OCI-LY7 (cell line): ENCODE measurements at regions not wholly inside any gene's neighbourhood (a gene's known extent, or its start where the extent isn't known, plus 50 kb on each side); places are given as distances from the start of the nearest gene placed in this dataset.

Experiments used
- BruUV-seq: library from RNA; stranded (reverse); fragments of 400-500 nt; replicated peaks from 2 replicates; lab custom pipeline; 2021; lab: Mats Ljungman, UMichigan
- CTCF ChIA-PET: fragments of 300-600 bp; sonication (Branson Sonifier 250); formaldehyde crosslinking; loops from one replicate; lab custom pipeline; 2022; ENCODE audit warnings: antibody characterized with exemption; ENCODE audit not compliant: unreplicated experiment; lab: Charles Lee
- POLR2A ChIA-PET: fragments of 300-600 bp; sonication (Branson Sonifier 250); formaldehyde crosslinking; loops from one replicate; lab custom pipeline; 2022; ENCODE audit warnings: antibody characterized with exemption; lab: Charles Lee
- DNase-seq: peaks from one replicate; pipeline ENCODE4 v3.0.0-alpha.2; 2015; ENCODE audit warnings: low spot score
- H2AFZ ChIP-seq: fragments of 200-600 bp; sonication (generic), shearing (Covaris generic); 2 replicates; pipeline ENCODE4 v1.6.1; 2014; ENCODE audit warnings: mild to moderate bottlenecking, antibody characterized with exemption, low read length, moderate library complexity
- H3K27ac ChIP-seq: fragments of 200-600 bp; sonication (generic); 2 replicates; pipeline ENCODE4 v1.5.1; 2014; ENCODE audit warnings: mixed run types, low read depth, mild to moderate bottlenecking, moderate library complexity, low read length, inconsistent platforms; ENCODE audit not compliant: poor library complexity, severe bottlenecking
- H3K36me3 ChIP-seq: fragments of 200-600 bp; sonication (generic); 2 replicates; pipeline ENCODE4 v1.6.1; 2014; ENCODE audit warnings: mild to moderate bottlenecking, antibody characterized with exemption, low read length, moderate library complexity, mixed read lengths; ENCODE audit not compliant: insufficient read depth
- H3K4me1 ChIP-seq: fragments of 200-600 bp; sonication (generic); 2 replicates; pipeline ENCODE4 v1.5.1; 2014; ENCODE audit warnings: mild to moderate bottlenecking, low read length; ENCODE audit not compliant: insufficient read depth, poor library complexity, severe bottlenecking
- H3K4me2 ChIP-seq: fragments of 200-600 bp; sonication (generic); 2 replicates; pipeline ENCODE4 v1.6.1; 2014; ENCODE audit warnings: mild to moderate bottlenecking, low read length
- H3K4me3 ChIP-seq: fragments of 200-600 bp; sonication (generic); 2 replicates; pipeline ENCODE4 v1.5.1; 2014; ENCODE audit warnings: mild to moderate bottlenecking, low read depth, low read length; ENCODE audit not compliant: poor library complexity, severe bottlenecking
- H3K79me2 ChIP-seq: fragments of 200-600 bp; sonication (generic); 2 replicates; pipeline ENCODE4 v1.6.1; 2016; ENCODE audit warnings: low read depth, mild to moderate bottlenecking, low read length, moderate library complexity, mixed read lengths; ENCODE audit not compliant: insufficient read depth
- H3K9me2 ChIP-seq: fragments of 200-600 bp; sonication (generic); 2 replicates; pipeline ENCODE4 v1.6.1; 2016; ENCODE audit warnings: mild to moderate bottlenecking, low read length, mixed read lengths; ENCODE audit not compliant: insufficient read depth
- H3K9me3 ChIP-seq: fragments of 200-600 bp; sonication (generic); 2 replicates; pipeline ENCODE4 v1.6.1; 2014; ENCODE audit warnings: mild to moderate bottlenecking, mixed run types, low read length, mixed read lengths
- H4K20me1 ChIP-seq: fragments of 200-600 bp; sonication (generic); 2 replicates; pipeline ENCODE4 v1.6.1; 2014; ENCODE audit warnings: mild to moderate bottlenecking, antibody characterized with exemption, low read length, moderate library complexity, mixed read lengths; ENCODE audit not compliant: insufficient read depth
- EZH2phosphoT487 ChIP-seq: fragments of 200-600 bp; sonication (generic); IDR thresholded peaks from 2 replicates; pipeline ENCODE4 v1.6.1; 2018; ENCODE audit warnings: low read depth, borderline replicate concordance, mild to moderate bottlenecking, mixed run types, antibody characterized with exemption, low read length, moderate library complexity, mixed read lengths
- intact Hi-C: fragments of 100-400 bp; cut with micrococcal nuclease; formaldehyde crosslinking; loops from one replicate; pipeline ENCODE4 v1.10.0; 2022; ENCODE audit not compliant: unreplicated experiment
- TF ChIP-seq, protein P1 (sequence below): fragments of 200-600 bp; sonication (generic); conservative IDR thresholded peaks from 2 replicates; pipeline ENCODE4 v1.5.1; 2014; ENCODE audit warnings: mild to moderate bottlenecking, antibody characterized with exemption, low read length, moderate library complexity, mixed read lengths

DNA sequence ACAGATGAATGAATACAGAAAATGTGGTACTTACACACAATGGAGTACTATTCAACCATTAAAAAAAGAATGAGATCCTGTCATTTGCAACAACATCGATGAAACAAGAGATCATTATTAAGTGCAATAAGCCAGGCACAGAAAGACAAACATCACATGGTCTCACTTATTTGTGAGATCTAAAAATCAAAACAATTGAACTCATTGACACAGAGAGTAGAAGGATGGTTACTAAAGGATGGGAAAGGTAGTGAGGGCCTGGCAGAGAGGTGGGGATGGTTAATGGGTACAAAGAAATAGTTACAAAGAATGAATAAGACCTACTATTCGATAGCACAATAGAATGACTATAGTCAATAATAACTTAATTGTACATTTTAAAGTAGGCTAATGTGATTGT lies 393.5 kb downstream of the SATB2 start:
- no peaks in the 10 kb centered on the region for H4K20me1 ChIP-seq
- H3K9me3 ChIP-seq, result peaks cover 34% of the 10 kb centered on the region
- ChIA-PET CTCF (no interaction called here), POLR2A (no interaction called here)
- H3K9me2 ChIP-seq, result no peaks in the 10 kb centered on the region
- H3K4me1 ChIP-seq, result peaks cover 3% of the 10 kb centered on the region
- TF ChIP-seq, protein P1, sequence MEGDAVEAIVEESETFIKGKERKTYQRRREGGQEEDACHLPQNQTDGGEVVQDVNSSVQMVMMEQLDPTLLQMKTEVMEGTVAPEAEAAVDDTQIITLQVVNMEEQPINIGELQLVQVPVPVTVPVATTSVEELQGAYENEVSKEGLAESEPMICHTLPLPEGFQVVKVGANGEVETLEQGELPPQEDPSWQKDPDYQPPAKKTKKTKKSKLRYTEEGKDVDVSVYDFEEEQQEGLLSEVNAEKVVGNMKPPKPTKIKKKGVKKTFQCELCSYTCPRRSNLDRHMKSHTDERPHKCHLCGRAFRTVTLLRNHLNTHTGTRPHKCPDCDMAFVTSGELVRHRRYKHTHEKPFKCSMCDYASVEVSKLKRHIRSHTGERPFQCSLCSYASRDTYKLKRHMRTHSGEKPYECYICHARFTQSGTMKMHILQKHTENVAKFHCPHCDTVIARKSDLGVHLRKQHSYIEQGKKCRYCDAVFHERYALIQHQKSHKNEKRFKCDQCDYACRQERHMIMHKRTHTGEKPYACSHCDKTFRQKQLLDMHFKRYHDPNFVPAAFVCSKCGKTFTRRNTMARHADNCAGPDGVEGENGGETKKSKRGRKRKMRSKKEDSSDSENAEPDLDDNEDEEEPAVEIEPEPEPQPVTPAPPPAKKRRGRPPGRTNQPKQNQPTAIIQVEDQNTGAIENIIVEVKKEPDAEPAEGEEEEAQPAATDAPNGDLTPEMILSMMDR, result no peak
- TF ChIP-seq EZH2phosphoT487, result no peak
- H3K36me3 ChIP-seq, result no peaks in the 10 kb centered on the region; the same call in 1 of the 2 replicates
- intact Hi-C loops, result no loop called here
- H3K27ac ChIP-seq, result no peak overlapping the region
- no peaks in the 10 kb centered on the region for H3K79me2 ChIP-seq
- no peak overlapping the region for H3K4me3 ChIP-seq
- H2AFZ ChIP-seq, result no peak overlapping the region
- BruUV-seq, result no TSS peak
- H3K4me2 ChIP-seq, result no peak overlapping the region
- no peak for DNase-seq

DNA sequence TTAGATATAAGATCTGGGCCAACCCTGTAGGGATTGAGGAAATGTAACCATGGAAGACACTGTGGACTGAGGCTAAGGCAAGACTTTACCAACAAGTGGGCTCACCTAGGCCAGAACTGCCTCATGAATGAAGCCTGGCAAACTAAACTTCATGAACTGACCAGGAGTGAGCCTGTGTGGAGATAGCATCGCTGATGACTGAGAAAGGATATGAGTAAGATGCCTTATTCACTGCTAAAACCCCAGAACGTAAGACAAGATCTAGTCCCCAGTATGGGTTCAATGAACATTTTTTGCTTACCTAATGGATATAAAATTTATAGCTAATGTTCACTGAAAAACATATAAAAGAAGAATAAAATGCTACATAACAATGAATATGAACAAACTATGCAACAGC lies 399.8 kb downstream of the SATB2 start:
- CTCF ChIA-PET, result no interaction called here
- TF ChIP-seq EZH2phosphoT487, result no peak
- TF ChIP-seq, protein P1, result no peak

DNA sequence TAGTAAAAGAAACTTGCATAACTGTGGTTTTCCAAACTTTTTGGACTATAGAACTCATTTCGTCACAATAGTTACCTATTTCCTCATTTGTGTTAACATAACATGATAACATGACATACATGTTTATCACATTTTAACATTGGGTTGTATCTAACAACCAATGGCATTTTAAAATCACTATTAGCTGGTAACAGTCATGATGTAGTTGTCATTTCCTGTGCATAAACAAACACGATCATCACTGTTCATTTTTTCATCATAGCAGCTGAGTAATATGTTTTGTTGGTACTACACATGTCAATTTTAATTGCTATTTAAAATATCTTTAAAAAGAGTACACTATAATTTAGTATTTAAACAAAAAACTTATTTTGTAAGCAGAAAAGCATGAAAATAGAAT lies 402.4 kb downstream of the SATB2 start:
- Histone ChIP-seq H3K4me3 (no peak overlapping the region), H3K9me3 (peaks cover 34% of the 10 kb centered on the region; the same call in 1 of the 2 replicates), H3K79me2 (no peaks in the 10 kb centered on the region), H3K27ac (no peak overlapping the region), H4K20me1 (no peaks in the 10 kb centered on the region), H3K9me2 (no peaks in the 10 kb centered on the region), H3K4me1 (peaks cover 15% of the 10 kb centered on the region), H2AFZ (peak overlapping the region; percentile 64), H3K4me2 (no peak overlapping the region), H3K36me3 (peaks cover 8% of the 10 kb centered on the region; the same call in 1 of the 2 replicates)
- intact Hi-C loops, result no loop called here
- CTCF ChIA-PET, result no interaction called here
- no TSS peak for BruUV-seq
- POLR2A ChIA-PET, result interaction anchor here (0.7 to 1.0 kb wide), 2 partner anchors 11 to 14 kb away, joined by 3 read pairs; no protein-coding TSS in a partner anchor
- no peak for DNase-seq
- TF ChIP-seq, protein P1, result no peak
- no peak for TF ChIP-seq EZH2phosphoT487

More for the DNA sequence above, 399.8 kb downstream of the SATB2 start:
- Histone ChIP-seq H3K9me2 (no peaks in the 10 kb centered on the region), H4K20me1 (no peaks in the 10 kb centered on the region), H3K4me3 (no peak overlapping the region), H3K27ac (no peak overlapping the region), H3K79me2 (no peaks in the 10 kb centered on the region), H3K4me2 (no peak overlapping the region), H3K9me3 (peaks cover 45% of the 10 kb centered on the region), H3K4me1 (peaks cover 15% of the 10 kb centered on the region), H3K36me3 (peaks cover 8% of the 10 kb centered on the region; the same call in 1 of the 2 replicates), H2AFZ (peak overlapping the region; percentile 66; the same call in 1 of the 2 replicates)
- POLR2A ChIA-PET, result no interaction called here
- no peak for DNase-seq
- no TSS peak for BruUV-seq
- intact Hi-C loops, result no loop called here
